AG04449 (cell line): ENCODE measurements at regions not wholly inside any gene's neighbourhood (a gene's known extent, or its start where the extent isn't known, plus 50 kb on each side); places are given as distances from the start of the nearest gene placed in this dataset.

ENCODE experiments used
- CTCF ChIA-PET: fragments of 350-600 bp; formaldehyde crosslinking; extraction: SDS; loops from one replicate; lab custom pipeline; 2021; ENCODE audit warnings: antibody characterized with exemption; lab: Yijun Ruan, JAX
- POLR2A ChIA-PET: fragments of 400-600, 350-600 bp; formaldehyde crosslinking; extraction: SDS; loops from one replicate; lab custom pipeline; 2020; ENCODE audit warnings: antibody characterized with exemption, inconsistent platforms; lab: Yijun Ruan, JAX
- DNase-seq: peaks from one replicate; pipeline ENCODE4 v3.0.0-alpha.2; 2010; ENCODE audit warnings: low read depth, low spot score
- H3K4me3 ChIP-seq: 2 replicates; pipeline ENCODE4 v1.5.1; 2011; ENCODE audit warnings: low read depth, mild to moderate bottlenecking, control low read depth, low read length
- TF ChIP-seq, protein P1 (sequence below): IDR thresholded peaks from one replicate; pipeline ENCODE4 v1.5.1; 2011; ENCODE audit warnings: mild to moderate bottlenecking, moderate library complexity, low read length, control low read depth, inconsistent platforms; ENCODE audit not compliant: insufficient read depth; ENCODE audit errors: missing control alignments

DNA sequence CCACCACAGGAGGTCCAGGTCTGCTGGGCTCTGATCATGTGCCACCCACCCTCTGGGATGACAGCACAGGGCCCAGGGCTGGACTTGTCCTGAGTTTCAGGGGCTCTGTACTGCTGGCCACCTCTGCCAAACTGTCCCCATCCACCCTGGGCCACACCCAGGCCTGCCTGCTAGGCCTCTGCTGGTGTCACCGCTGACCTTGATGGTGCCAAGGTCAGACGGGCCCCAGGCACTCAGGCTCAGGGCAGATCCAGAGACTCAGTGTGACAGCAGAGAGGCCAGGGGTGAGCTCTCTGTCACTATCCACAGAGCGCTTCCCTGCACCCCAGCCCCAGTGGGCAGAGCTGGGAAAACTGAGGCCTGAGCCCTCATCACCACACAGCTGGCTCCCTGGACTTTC lies 75.6 kb downstream of the RMI2 start:
- DNase-seq = no peak
- H3K4me3 ChIP-seq = no peak overlapping the region
- ChIA-PET POLR2A (no interaction called here), CTCF (interaction anchor here (5.2 kb wide), 1 partner anchor 12 kb away, joined by 38 read pairs; no protein-coding TSS in a partner anchor)
- TF ChIP-seq, protein P1, sequence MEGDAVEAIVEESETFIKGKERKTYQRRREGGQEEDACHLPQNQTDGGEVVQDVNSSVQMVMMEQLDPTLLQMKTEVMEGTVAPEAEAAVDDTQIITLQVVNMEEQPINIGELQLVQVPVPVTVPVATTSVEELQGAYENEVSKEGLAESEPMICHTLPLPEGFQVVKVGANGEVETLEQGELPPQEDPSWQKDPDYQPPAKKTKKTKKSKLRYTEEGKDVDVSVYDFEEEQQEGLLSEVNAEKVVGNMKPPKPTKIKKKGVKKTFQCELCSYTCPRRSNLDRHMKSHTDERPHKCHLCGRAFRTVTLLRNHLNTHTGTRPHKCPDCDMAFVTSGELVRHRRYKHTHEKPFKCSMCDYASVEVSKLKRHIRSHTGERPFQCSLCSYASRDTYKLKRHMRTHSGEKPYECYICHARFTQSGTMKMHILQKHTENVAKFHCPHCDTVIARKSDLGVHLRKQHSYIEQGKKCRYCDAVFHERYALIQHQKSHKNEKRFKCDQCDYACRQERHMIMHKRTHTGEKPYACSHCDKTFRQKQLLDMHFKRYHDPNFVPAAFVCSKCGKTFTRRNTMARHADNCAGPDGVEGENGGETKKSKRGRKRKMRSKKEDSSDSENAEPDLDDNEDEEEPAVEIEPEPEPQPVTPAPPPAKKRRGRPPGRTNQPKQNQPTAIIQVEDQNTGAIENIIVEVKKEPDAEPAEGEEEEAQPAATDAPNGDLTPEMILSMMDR = no peak

DNA sequence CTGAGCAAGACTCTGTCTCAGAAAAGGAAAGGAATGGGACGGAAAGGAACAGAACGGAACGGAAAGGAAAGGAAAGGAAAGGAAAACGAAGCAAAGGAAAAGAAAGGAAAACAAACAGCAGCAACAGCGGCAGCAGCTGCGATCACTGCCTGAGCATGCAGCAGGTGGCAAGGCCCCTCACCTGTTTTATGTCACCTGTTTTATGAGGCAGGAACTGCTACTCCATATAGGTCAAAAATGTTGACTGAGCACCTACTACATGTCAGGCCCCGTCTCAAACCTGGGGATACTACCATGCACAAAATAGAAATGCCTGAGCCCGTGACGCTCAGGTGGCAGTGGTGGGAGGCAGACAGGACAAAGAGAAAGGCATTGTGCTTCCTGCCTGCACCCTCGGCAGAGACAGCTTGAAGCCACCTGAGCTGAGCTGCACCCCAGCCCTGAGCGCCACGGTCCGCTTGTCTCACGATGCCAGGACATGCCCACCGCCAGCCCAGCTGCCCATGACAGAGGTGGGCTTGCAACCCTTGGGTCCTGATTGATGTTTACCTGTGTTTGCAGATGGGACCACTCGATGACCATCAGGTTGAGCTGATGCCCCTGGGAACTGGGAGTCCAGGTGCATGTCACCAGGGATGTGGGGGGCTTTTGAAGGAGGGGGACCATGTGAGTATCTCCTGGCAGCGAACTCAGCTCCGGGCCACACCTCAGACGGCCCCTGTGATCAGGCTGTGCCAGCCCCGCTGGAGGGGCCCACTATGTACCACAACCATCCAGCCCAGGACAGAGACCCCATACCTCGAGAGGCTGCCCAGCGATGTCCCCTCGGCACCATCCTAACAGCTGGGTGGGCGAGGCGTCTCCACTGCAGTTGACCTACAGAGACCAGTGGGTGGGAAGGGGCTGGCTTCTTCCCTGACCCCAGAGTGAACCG lies 77.4 kb downstream of the RMI2 start:
- DNase-seq = no peak
- ChIA-PET POLR2A (no interaction called here), CTCF (interaction anchor here (5.2 kb wide), 1 partner anchor 14 kb away, joined by 38 read pairs; no protein-coding TSS in a partner anchor)
- no peak overlapping the region for H3K4me3 ChIP-seq
- TF ChIP-seq, protein P1 = no peak

DNA sequence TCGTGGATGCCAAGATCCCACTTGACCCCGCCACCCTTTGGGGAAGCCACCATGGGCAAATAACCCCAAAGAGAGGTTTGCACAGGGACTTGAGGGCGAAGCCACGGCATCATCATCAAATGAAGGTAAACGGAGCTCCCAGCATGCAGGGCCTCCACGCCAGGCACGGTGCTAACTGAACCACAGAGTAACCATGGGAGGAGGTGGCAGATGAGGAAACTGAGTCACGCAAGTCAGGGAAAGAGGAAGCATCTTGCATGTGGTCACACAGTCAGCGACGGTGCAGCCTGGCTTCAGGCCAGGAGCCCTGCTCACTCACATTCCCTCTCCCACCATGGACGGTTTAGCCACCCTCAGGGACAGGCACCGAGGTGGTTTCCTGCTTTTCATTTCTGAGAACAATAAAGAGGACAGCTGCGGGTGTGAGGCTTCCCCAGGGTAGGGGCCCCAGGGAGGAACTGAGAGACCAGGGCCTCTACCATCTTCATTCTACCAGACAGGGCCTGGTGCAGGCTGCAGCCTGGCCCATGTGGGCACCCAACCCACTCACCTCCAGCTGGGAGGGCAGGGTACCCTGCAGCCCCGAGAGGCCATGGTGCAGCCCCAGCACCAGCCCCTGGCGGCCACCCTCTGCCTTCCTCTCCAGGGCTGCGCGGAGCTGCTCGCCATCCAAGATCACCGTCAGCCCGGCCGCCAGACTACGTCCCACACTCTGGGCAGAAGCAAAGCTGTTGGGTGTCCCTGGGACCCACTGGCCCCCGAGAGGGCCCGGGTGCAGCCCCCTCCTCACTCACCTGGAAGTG lies 78.3 kb downstream of the RMI2 start:
- no peak overlapping the region for H3K4me3 ChIP-seq
- TF ChIP-seq, protein P1 = no peak
- ChIA-PET CTCF (interaction anchor here (1.4 to 5.2 kb wide), 2 partner anchors 15 to 27 kb away, joined by 4 to 38 read pairs; no protein-coding TSS in a partner anchor), POLR2A (no interaction called here)
- no peak for DNase-seq

DNA sequence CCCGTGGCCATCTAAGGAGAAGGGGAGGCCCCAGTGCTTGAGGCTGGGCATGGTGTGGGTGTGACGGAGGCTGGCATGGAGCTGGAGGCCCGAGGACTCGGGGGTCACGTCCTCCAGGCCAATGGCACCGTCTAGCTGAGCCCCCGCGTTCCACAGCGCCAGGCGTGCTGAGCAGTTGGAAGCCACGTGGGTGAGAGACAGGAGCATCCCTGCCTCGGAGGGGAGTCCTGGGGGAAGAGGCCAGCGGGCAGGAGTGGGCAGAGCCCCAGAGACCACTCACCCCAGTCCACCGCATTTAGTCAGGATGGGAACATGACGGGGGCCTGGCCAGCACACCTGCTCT lies 78.8 kb downstream of the RMI2 start:
- DNase-seq = no peak
- POLR2A ChIA-PET = no interaction called here
- CTCF ChIA-PET = interaction anchor here (1.4 to 5.2 kb wide), 2 partner anchors 16 to 28 kb away, joined by 4 to 38 read pairs; no protein-coding TSS in a partner anchor
- H3K4me3 ChIP-seq = no peak overlapping the region
- TF ChIP-seq, protein P1 = no peak

DNA sequence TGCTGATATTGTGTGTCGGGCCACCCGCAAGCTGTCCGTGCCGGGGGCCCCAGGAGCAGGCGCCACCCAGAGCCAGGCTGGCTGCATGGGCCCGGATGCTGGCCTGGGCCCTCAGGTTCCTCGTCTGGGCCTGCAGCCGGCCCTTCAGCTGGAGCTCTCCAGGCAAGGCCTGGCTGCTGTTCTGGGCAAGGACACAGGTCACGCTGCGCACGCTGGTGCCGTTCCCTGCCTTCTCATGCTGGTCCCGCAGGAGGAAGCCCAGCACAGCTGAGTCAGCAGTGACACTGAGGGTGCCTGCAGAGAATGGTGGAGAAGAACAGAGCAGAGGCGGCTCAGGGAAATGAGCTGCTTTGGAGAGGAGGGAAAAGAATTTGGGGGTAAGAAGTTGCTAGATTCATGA lies 79.9 kb downstream of the RMI2 start:
- POLR2A ChIA-PET = no interaction called here
- CTCF ChIA-PET = interaction anchor here (1.4 to 5.2 kb wide), 2 partner anchors 17 to 29 kb away, joined by 4 to 38 read pairs; no protein-coding TSS in a partner anchor
- DNase-seq = no peak
- H3K4me3 ChIP-seq = no peak overlapping the region
- TF ChIP-seq, protein P1 = no peak

DNA sequence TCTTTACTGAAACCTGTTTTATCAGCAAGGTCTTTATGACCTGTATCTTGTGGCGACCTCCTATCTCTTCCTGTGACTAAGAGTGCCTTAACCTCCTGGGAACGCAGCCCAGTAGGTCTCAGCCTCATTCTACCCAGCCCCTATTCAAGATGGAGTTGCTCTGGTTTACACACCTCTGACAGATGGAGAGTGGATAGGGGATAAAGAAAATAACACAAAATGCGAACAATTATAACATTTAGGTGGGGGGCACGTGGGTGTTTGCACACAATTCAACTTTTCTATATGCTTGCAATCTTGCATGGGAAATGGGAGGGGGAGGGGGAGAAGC lies 83.3 kb downstream of the RMI2 start:
- CTCF ChIA-PET = no interaction called here
- TF ChIP-seq, protein P1 = no peak
- DNase-seq = no peak
- H3K4me3 ChIP-seq = no peak overlapping the region
- POLR2A ChIA-PET = no interaction called here
